ENCODE measurements at regions not wholly inside any gene's neighbourhood (a gene's known extent, or its start where the extent isn't known, plus 50 kb on each side); places are given as distances from the start of the nearest gene placed in this dataset.

GRCh38 chr7:42460933-42461332 is 223.9 kb upstream of the GLI3 start:
- Mint-ChIP-seq H3K4me1 (ENCODE audit: low read depth) (peaks cover 1% of the 10 kb centered on the region), H3K4me3 (ENCODE audit: low read depth) (no peak overlapping the region), H3K36me3 (ENCODE audit: insufficient read depth) (no peaks in the 10 kb centered on the region), H3K27ac (no peak overlapping the region), H3K27me3 (no peaks in the 10 kb centered on the region), H3K9me3 (ENCODE audit: low read depth) (peaks cover 3% of the 10 kb centered on the region)
- no peak for DNase-seq (ENCODE audit: low spot score, unreplicated experiment)
- TF ChIP-seq CTCF (IDR thresholded peaks at IDR 0.05; ENCODE audit: unreplicated experiment): no peak

GRCh38 chr7:42460148-42460547 is 223.1 kb upstream of the GLI3 start:
- Mint-ChIP-seq H3K27ac (no peak overlapping the region), H3K9me3 (ENCODE audit: low read depth) (peaks cover 3% of the 10 kb centered on the region), H3K27me3 (peaks cover 7% of the 10 kb centered on the region), H3K4me3 (ENCODE audit: low read depth) (no peak overlapping the region), H3K4me1 (ENCODE audit: low read depth) (peaks cover 1% of the 10 kb centered on the region), H3K36me3 (ENCODE audit: insufficient read depth) (no peaks in the 10 kb centered on the region)
- no peak for DNase-seq (ENCODE audit: low spot score, unreplicated experiment)
- TF ChIP-seq CTCF (IDR thresholded peaks at IDR 0.05; ENCODE audit: unreplicated experiment): no peak

- Mint-ChIP-seq H3K4me3 (ENCODE audit: low read depth) (no peak overlapping the region), H3K36me3 (ENCODE audit: insufficient read depth) (no peaks in the 10 kb centered on the region), H3K9me3 (ENCODE audit: low read depth) (no peaks in the 10 kb centered on the region), H3K27me3 (peaks cover 12% of the 10 kb centered on the region), H3K27ac (no peak overlapping the region), H3K4me1 (ENCODE audit: low read depth) (peaks cover 1% of the 10 kb centered on the region)
- TF ChIP-seq CTCF (IDR thresholded peaks at IDR 0.05; ENCODE audit: unreplicated experiment): no peak
- DNase-seq (ENCODE audit: low spot score, unreplicated experiment): no peak
These were observed 220.7 kb upstream of the GLI3 start for GRCh38 chr7:42457663-42458062.

GRCh38 chr7:42456756-42457276 is 219.8 kb upstream of the GLI3 start:
- no peak for DNase-seq (ENCODE audit: low spot score, unreplicated experiment)
- peaks cover 12% of the 10 kb centered on the region for H3K27me3 Mint-ChIP-seq
- H3K36me3 Mint-ChIP-seq (ENCODE audit: insufficient read depth): no peaks in the 10 kb centered on the region
- H3K4me3 Mint-ChIP-seq (ENCODE audit: low read depth): no peak overlapping the region
- peaks cover 1% of the 10 kb centered on the region for H3K4me1 Mint-ChIP-seq (ENCODE audit: low read depth)
- no peak overlapping the region for H3K27ac Mint-ChIP-seq
- no peaks in the 10 kb centered on the region for H3K9me3 Mint-ChIP-seq (ENCODE audit: low read depth)
- TF ChIP-seq CTCF (IDR thresholded peaks at IDR 0.05; ENCODE audit: unreplicated experiment): no peak

- Mint-ChIP-seq H3K4me3 (ENCODE audit: low read depth) (no peak overlapping the region), H3K9me3 (ENCODE audit: low read depth) (no peaks in the 10 kb centered on the region), H3K4me1 (ENCODE audit: low read depth) (peaks cover 1% of the 10 kb centered on the region), H3K27me3 (peaks cover 12% of the 10 kb centered on the region), H3K36me3 (ENCODE audit: insufficient read depth) (no peaks in the 10 kb centered on the region), H3K27ac (no peak overlapping the region)
- no peak for DNase-seq (ENCODE audit: low spot score, unreplicated experiment)
- no peak for TF ChIP-seq CTCF (IDR thresholded peaks at IDR 0.05; ENCODE audit: unreplicated experiment)
These were observed 219.3 kb upstream of the GLI3 start for GRCh38 chr7:42456267-42456666.
